ENCODE measurements at regions not wholly inside any gene's neighbourhood (a gene's known extent, or its start where the extent isn't known, plus 50 kb on each side); places are given as distances from the start of the nearest gene placed in this dataset.
"Not testable (repeated sequence)": the region's sequence is repeated elsewhere in the genome, so short reads cannot be mapped to it uniquely, and the experiment has no call there.

- no peak for DNase-seq (ENCODE audit: low read depth in 1 of 2, low spot score in 1 of 2)
These were observed 473.3 kb upstream of the ADGRL3 start for GRCh38 chr4:60726779-60727178.

GRCh38 chr4:60729194-60729593 is 470.9 kb upstream of the ADGRL3 start:
- DNase-seq (ENCODE audit: low read depth in 1 of 2, low spot score in 1 of 2), result no peak

- not testable (repeated sequence) for DNase-seq (ENCODE audit: low read depth in 1 of 2, low spot score in 1 of 2)
These were observed 470.4 kb upstream of the ADGRL3 start for GRCh38 chr4:60729764-60730163.

- DNase-seq (ENCODE audit: low read depth in 1 of 2, low spot score in 1 of 2), result no peak
These were observed 462.3 kb upstream of the ADGRL3 start for GRCh38 chr4:60737858-60738257.

GRCh38 chr4:60743654-60744053 is 456.5 kb upstream of the ADGRL3 start:
- DNase-seq (ENCODE audit: low read depth in 1 of 2, low spot score in 1 of 2), result no peak

GRCh38 chr4:60744767-60745166 is 455.4 kb upstream of the ADGRL3 start:
- DNase-seq (ENCODE audit: low read depth in 1 of 2, low spot score in 1 of 2), result no peak

- no peak for DNase-seq (ENCODE audit: low read depth in 1 of 2, low spot score in 1 of 2)
These were observed 454.1 kb upstream of the ADGRL3 start for GRCh38 chr4:60745800-60746571.

- DNase-seq (ENCODE audit: low read depth in 1 of 2, low spot score in 1 of 2), result no peak
These were observed 449.2 kb upstream of the ADGRL3 start for GRCh38 chr4:60750962-60751361.

- DNase-seq (ENCODE audit: low read depth in 1 of 2, low spot score in 1 of 2), result no peak
These were observed 442.0 kb upstream of the ADGRL3 start for GRCh38 chr4:60757986-60758680.

- DNase-seq (ENCODE audit: low read depth in 1 of 2, low spot score in 1 of 2), result no peak
These were observed 440.4 kb upstream of the ADGRL3 start for GRCh38 chr4:60759518-60760245.

- no peak for DNase-seq (ENCODE audit: low read depth in 1 of 2, low spot score in 1 of 2)
These were observed 419.3 kb upstream of the ADGRL3 start for GRCh38 chr4:60780874-60781273.

GRCh38 chr4:60790608-60791007 is 409.5 kb upstream of the ADGRL3 start:
- no peak for DNase-seq (ENCODE audit: low read depth in 1 of 2, low spot score in 1 of 2)

- DNase-seq (ENCODE audit: low read depth in 1 of 2, low spot score in 1 of 2), result no peak
These were observed 405.8 kb upstream of the ADGRL3 start for GRCh38 chr4:60794372-60794771.

GRCh38 chr4:60799214-60799613 is 400.9 kb upstream of the ADGRL3 start:
- no peak for DNase-seq (ENCODE audit: low read depth in 1 of 2, low spot score in 1 of 2)

GRCh38 chr4:60800701-60801100 is 399.4 kb upstream of the ADGRL3 start:
- no peak for DNase-seq (ENCODE audit: low read depth in 1 of 2, low spot score in 1 of 2)

GRCh38 chr4:60805500-60806313 is 394.4 kb upstream of the ADGRL3 start:
- DNase-seq (ENCODE audit: low read depth in 1 of 2, low spot score in 1 of 2), result no peak

- no peak for DNase-seq (ENCODE audit: low read depth in 1 of 2, low spot score in 1 of 2)
These were observed 391.2 kb upstream of the ADGRL3 start for GRCh38 chr4:60808726-60809485.

GRCh38 chr4:60809486-60809800 is 390.7 kb upstream of the ADGRL3 start:
- no peak for DNase-seq (ENCODE audit: low read depth in 1 of 2, low spot score in 1 of 2)

- DNase-seq (ENCODE audit: low read depth in 1 of 2, low spot score in 1 of 2), result no peak
These were observed 387.3 kb upstream of the ADGRL3 start for GRCh38 chr4:60812811-60813210.

- no peak for DNase-seq (ENCODE audit: low read depth in 1 of 2, low spot score in 1 of 2)
These were observed 385.6 kb upstream of the ADGRL3 start for GRCh38 chr4:60814549-60814948.

- DNase-seq (ENCODE audit: low read depth in 1 of 2, low spot score in 1 of 2), result no peak
These were observed 382.5 kb upstream of the ADGRL3 start for GRCh38 chr4:60817609-60818008.

Data from activated CD4-positive, alpha-beta T cell treated with anti-CD3 and anti-CD28 coated beads, Interleukin-2, amount 50 U/mL, for 24 hours (primary cell).